D721Med (cell line): ENCODE measurements at regions not wholly inside any gene's neighbourhood (a gene's known extent, or its start where the extent isn't known, plus 50 kb on each side); places are given as distances from the start of the nearest gene placed in this dataset.

ENCODE experiments used
- DNase-seq: peaks from one replicate; pipeline ENCODE4 v3.0.0; 2011; ENCODE audit warnings: low spot score; ENCODE audit not compliant: insufficient read length
- FAIRE-seq: peaks from 2 replicates; lab custom pipeline; 2011; peaks lifted over from hg19 to GRCh38; lab: Jason Lieb, UNC
- TF ChIP-seq, protein P1 (sequence below): IDR thresholded peaks from 2 replicates; pipeline ENCODE4 v1.5.1; 2012; ENCODE audit warnings: mild to moderate bottlenecking, control low read depth; ENCODE audit not compliant: insufficient read depth; ENCODE audit errors: missing control alignments

- FAIRE-seq (no peak), DNase-seq (no peak)
- TF ChIP-seq, protein P1, sequence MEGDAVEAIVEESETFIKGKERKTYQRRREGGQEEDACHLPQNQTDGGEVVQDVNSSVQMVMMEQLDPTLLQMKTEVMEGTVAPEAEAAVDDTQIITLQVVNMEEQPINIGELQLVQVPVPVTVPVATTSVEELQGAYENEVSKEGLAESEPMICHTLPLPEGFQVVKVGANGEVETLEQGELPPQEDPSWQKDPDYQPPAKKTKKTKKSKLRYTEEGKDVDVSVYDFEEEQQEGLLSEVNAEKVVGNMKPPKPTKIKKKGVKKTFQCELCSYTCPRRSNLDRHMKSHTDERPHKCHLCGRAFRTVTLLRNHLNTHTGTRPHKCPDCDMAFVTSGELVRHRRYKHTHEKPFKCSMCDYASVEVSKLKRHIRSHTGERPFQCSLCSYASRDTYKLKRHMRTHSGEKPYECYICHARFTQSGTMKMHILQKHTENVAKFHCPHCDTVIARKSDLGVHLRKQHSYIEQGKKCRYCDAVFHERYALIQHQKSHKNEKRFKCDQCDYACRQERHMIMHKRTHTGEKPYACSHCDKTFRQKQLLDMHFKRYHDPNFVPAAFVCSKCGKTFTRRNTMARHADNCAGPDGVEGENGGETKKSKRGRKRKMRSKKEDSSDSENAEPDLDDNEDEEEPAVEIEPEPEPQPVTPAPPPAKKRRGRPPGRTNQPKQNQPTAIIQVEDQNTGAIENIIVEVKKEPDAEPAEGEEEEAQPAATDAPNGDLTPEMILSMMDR, result no peak
These were observed 477.6 kb upstream of the USP24 start for GRCh38 chr1:55692726-55693125.

- TF ChIP-seq, protein P1, result no peak
- DNase-seq (no peak), FAIRE-seq (no peak)
These were observed 475.2 kb upstream of the USP24 start for GRCh38 chr1:55690366-55690765.

- TF ChIP-seq, protein P1, result no peak
- DNase-seq (no peak), FAIRE-seq (no peak)
These were observed 474.6 kb upstream of the USP24 start for GRCh38 chr1:55689800-55690199.

- DNase-seq, result no peak
- FAIRE-seq, result no peak
- TF ChIP-seq, protein P1, result no peak
These were observed 470.4 kb upstream of the USP24 start for GRCh38 chr1:55685560-55685959.

- DNase-seq (no peak), FAIRE-seq (no peak)
- TF ChIP-seq, protein P1, result no peak
These were observed 469.0 kb upstream of the USP24 start for GRCh38 chr1:55684131-55684650.

DNA sequence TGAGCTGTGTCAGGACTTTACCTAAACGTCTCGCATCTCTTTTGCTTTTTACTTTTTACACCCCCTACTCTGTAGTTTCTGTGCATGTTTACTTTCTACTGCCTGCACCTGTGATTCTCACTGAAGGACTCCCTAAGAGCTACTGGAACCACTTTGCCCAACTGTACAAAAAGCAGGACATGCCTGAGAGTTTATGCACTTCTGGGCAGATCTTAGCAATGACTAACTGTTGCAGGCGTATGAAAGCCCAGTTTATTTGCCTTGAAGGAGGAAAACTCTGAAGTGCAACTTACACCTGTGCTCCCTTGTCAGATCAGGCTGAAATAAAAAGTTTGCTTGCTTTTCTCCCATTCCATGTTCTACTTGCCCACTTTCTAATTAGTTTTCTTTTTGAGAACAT lies 467.0 kb upstream of the USP24 start:
- FAIRE-seq (no peak), DNase-seq (no peak)
- TF ChIP-seq, protein P1, result no peak

- no peak for FAIRE-seq
- no peak for DNase-seq
- TF ChIP-seq, protein P1, result no peak
These were observed 464.8 kb upstream of the USP24 start for GRCh38 chr1:55679971-55680370.
